CD4-positive, alpha-beta T cell treated with Interleukin-6 at 100 ng/mL for 8 hours (primary cell): ENCODE measurements at regions not wholly inside any gene's neighbourhood (a gene's known extent, or its start where the extent isn't known, plus 50 kb on each side); places are given as distances from the start of the nearest gene placed in this dataset.

ENCODE experiments used
- DNase-seq: peaks from one replicate; pipeline ENCODE4 v3.0.0-alpha.2; 2020; ENCODE audit warnings: mixed read lengths, low spot score

GRCh38 chr10:3482200-3482993, 302.6 kb downstream of the KLF6 start:
- no peak for DNase-seq

- no peak for DNase-seq
Measured at GRCh38 chr10:3481496-3481895, 303.5 kb downstream of the KLF6 start.

DNA sequence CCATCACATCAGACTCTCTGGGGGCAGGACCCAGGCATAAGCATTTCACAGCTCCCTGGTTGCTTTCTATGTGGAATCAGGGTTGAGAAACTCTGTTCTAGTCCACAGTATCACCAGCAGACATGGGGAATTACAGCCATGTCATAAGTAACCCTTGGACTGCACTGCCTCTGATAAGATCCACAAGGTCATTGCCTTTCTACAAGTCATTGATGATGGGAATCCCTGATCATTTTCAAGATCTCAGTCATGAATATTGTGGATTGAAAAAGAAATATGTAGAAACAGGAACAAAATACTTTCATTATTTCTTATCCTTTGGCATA, 304.1 kb downstream of the KLF6 start:
- DNase-seq = no peak

GRCh38 chr10:3480281-3480989, 304.6 kb downstream of the KLF6 start:
- DNase-seq = no peak

GRCh38 chr10:3478632-3479240, 306.2 kb upstream of the PITRM1 start:
- DNase-seq = no peak

- no peak for DNase-seq
Measured at GRCh38 chr10:3478153-3478552, 305.6 kb upstream of the PITRM1 start.

- no peak for DNase-seq
Measured at GRCh38 chr10:3477683-3478082, 305.1 kb upstream of the PITRM1 start.

DNA sequence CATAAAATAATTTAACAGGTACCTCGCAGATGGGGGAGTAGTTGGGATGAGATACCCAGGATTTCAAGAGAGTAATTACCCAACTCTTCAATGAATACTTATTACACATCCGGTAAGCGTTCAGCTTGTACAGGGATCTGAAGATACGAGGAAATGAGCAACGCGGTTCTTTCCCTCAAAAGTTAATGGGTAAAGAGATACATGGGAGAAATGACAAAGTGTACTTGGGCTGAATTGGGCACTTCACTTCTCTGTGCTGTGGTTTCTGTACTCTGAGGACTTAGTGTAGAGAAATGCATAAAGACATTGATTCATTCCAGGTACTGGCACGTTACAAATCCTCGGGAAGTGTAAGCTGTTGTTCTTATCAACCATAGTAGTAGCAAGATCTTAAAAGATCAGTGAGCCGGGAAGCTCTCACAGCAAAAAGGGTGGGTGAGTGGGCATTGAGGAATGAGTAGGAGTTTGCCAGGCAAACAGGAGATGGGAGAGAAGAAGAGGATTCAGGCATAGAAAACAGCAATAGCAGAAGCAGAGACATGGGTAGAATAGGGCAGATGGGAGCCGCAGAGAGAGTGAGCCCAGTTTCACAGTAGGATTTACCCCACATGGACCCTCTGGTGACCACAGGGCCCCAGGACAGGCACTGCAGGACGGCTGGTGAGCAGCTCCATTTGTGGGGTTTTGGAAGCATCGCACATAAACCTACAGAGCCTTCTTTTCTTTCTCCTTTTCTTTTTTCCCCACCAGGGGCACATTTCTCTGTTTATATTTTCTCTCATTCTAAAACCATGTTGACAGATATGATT, 304.3 kb upstream of the PITRM1 start:
- DNase-seq = no peak

- no peak for DNase-seq
Measured at GRCh38 chr10:3476186-3476585, 303.6 kb upstream of the PITRM1 start.

DNA sequence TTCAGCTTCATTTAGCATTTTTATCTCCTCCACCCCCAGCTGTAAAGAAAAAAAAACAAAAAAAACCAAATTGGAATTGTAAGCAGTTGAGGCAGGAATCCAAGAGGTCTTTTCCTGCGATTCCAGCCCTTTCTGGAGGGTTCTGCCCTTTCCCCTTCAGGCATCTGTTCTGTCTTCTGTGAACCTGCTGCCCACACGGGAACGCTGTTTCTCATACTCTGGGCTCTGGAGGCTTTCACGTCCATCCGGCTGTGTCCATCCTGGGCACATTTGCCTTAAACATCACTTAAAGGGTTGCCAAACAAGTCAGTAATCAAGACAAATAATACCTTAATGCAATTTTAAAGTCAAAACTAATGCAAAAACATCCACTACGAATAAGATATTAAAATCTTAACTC, 302.8 kb upstream of the PITRM1 start:
- DNase-seq = no peak

DNA sequence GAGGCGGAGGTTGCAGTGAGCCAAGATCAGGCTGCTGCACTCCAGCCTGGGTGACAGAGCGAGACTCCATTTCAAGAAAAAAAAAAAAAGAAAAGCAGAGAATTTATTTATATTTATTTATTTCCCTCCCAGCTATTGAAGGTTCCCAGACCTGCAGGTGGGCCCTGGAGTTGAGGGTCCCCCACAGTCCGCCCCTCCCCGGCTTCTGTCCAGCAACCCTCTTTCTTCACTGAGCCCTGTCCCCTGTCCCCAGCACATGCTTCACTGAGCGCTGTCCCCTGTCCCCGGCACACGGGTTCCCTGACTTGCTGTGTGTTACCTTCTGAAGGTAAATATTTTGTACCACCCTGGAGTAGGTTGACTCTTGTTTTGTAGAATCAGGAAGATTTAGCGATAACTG, 301.7 kb upstream of the PITRM1 start:
- DNase-seq = no peak

GRCh38 chr10:3473271-3473670, 300.7 kb upstream of the PITRM1 start:
- no peak for DNase-seq

- no peak for DNase-seq
Measured at GRCh38 chr10:3472287-3473051, 299.9 kb upstream of the PITRM1 start.

DNA sequence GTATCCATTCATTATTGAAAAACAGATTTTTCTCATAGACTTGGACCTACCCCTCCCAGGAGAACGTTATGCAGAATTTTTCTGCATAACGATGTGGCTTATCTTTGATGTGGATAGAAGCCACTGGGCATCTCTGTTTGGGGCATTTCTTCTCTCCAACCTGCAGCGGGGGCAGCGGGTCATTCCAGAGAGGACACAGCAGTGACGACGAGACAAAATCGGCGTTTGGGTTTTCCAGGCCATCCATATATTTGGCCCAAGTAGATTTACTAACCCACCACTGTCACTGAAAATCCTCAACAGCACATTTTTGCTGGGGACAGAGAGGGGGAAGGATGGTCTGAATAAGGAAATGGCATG, 299.3 kb upstream of the PITRM1 start:
- DNase-seq = no peak

GRCh38 chr10:3471472-3471871, 298.9 kb upstream of the PITRM1 start:
- DNase-seq = no peak

DNA sequence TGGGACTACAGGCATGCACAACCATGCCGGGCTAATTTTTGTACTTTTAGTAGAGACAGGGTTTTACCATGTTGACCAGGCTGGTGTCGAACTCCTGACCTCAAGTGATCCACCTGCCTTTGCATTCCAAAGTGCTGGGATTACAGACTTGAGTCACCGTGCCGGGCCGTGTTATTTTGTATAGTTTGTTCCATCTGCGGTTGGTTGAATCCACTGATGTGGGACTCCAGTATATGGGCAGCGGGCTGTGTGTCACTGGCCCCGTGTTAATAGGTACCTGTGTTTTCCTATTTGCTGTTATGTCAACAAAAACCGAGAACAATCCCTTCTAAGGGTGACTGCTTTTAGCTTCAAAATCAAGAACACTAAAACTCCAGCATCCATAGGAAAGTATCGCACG, 297.6 kb upstream of the PITRM1 start:
- no peak for DNase-seq

DNA sequence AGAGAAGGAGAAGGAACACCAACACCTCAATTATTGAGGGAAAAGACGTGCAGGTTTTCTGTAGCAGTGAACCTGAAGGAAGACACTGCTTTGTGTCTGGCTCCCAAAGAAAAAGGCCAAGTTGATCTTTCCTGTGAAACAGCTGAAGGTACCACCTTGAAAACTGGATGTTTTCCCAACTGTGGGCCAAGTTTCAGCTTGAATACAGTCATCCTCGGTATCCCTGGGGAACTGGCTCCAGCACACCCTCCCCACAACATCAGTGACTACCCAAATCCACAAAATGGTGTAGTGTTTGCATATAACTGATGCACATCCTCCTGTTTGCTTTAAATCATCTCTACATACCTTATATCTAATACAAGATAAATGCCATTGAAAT, 297.0 kb upstream of the PITRM1 start:
- no peak for DNase-seq

- DNase-seq = no peak
Measured at GRCh38 chr10:3468919-3469638, 296.5 kb upstream of the PITRM1 start.

DNA sequence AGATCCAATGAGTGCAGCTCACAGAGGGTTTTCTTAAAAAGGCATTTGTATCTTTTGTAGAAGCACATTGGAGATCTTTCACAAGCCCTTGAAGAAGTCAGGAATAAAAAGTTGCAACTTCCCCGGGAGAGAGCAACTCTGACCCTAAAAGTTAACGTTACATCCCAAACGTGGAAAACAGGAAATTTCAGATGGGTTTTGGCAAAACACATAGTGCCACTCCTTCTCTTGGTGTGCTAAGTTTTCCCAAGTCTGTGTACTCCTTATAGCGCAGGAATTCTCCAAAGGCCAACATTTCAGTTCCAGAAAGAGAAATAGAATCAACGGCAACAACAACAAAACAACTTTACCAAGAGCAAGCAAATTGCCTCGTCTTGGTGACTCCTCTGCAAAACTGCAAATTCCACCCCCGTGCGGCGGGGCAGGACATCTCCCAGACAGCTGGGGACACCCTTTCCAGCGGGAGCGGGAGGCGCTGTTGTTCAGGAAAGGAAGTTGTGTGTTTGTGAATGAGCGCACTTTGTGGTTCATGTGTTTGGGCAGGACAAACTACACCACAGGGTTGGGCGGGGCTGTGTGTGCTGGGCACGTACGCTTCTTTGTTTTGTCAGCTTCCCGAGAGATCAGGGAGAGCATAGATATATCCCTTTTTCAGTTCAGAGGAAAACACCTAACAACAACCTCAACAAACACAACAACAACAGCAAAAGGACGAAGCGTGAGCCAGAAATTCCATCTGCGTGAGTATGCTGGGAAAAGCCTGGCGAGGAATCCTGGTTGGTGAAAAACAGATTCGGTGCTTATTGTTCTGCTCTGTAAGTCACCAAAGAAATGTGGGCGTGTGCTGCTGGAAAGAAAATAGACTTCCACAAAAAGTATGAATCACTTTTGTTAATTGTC, 294.7 kb upstream of the PITRM1 start:
- DNase-seq = no peak

DNA sequence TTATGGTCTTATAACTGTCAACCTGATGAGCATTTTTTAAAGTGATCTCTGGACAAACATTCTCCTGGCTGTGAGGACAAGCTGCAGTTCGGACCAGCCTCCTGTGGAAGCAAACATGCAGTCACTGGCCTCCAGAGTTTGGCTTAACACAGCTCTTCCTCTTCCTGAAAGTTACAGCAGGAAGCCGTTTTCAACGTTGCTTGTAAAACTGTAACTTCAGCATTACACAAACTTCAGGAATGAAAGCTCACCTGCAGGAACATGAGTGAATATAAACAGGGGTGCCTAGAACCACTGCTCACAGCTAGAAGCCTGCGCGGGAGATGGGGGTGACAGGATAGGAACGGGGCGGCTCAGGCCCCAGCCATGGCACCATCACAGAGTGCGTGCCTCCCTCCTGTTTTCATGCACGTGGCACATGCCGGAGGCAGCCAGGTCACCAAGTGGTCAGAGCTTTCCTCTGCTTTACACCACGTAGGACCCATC, 292.9 kb upstream of the PITRM1 start:
- no peak for DNase-seq
